Ishikawa (cell line): ENCODE measurements at regions not wholly inside any gene's neighbourhood (a gene's known extent, or its start where the extent isn't known, plus 50 kb on each side); places are given as distances from the start of the nearest gene placed in this dataset.

ENCODE experiments used
- CREB1 ChIP-seq: IDR thresholded peaks from 2 replicates; pipeline ENCODE4 v1.6.1; 2012; ENCODE audit warnings: low read depth
- EGR1 ChIP-seq: IDR thresholded peaks from 2 replicates; pipeline ENCODE4 v1.6.1; 2012
- EP300 ChIP-seq: IDR thresholded peaks from 2 replicates; pipeline ENCODE4 v1.6.1; 2012; ENCODE audit warnings: borderline replicate concordance
- FOXM1 ChIP-seq: IDR thresholded peaks from 2 replicates; pipeline ENCODE4 v1.6.1; 2012; ENCODE audit warnings: low read depth, borderline replicate concordance
- MAX ChIP-seq: IDR thresholded peaks from 2 replicates; pipeline ENCODE4 v1.6.1; 2012
- NFIC ChIP-seq: IDR thresholded peaks from 2 replicates; pipeline ENCODE4 v1.6.1; 2012
- RAD21 ChIP-seq: IDR thresholded peaks from 2 replicates; pipeline ENCODE4 v1.6.1; 2012; ENCODE audit warnings: low read depth
- REST ChIP-seq: IDR thresholded peaks from 2 replicates; pipeline ENCODE4 v1.6.1; 2012; ENCODE audit warnings: low read depth, mild to moderate bottlenecking
- TAF1 ChIP-seq: IDR thresholded peaks from 2 replicates; pipeline ENCODE4 v1.6.1; 2012; ENCODE audit warnings: low read depth, mild to moderate bottlenecking
- TCF12 ChIP-seq: IDR thresholded peaks from 2 replicates; pipeline ENCODE4 v1.6.1; 2012; ENCODE audit warnings: low read depth
- TEAD4 ChIP-seq: IDR thresholded peaks from 2 replicates; pipeline ENCODE4 v1.6.1; 2012
- YY1 ChIP-seq: IDR thresholded peaks from 2 replicates; pipeline ENCODE4 v1.6.1; 2012; ENCODE audit warnings: low read depth
- ZBTB7A ChIP-seq: IDR thresholded peaks from 2 replicates; pipeline ENCODE4 v1.6.1; 2012; ENCODE audit warnings: low read depth

- TF ChIP-seq EGR1 (no peak), RAD21 (no peak), EP300 (no peak), YY1 (no peak), NFIC (no peak), CREB1 (no peak), REST (no peak), FOXM1 (no peak), TAF1 (no peak), MAX (no peak), TCF12 (no peak), ZBTB7A (no peak), TEAD4 (no peak)
These were observed 281.2 kb downstream of the BRINP1 start for GRCh38 chr9:119088002-119088547.
